ENCODE measurements at regions not wholly inside any gene's neighbourhood (a gene's known extent, or its start where the extent isn't known, plus 50 kb on each side); places are given as distances from the start of the nearest gene placed in this dataset.

- H3K9ac ChIP-seq (ENCODE audit: low read length) = no peak overlapping the region
- H3K27ac ChIP-seq (ENCODE audit: low read depth, low read length) = peak overlapping the region; percentile 65
- no peak overlapping the region for H2BK15ac ChIP-seq (replicated peaks; ENCODE audit: low read depth)
- no peak overlapping the region for H4K8ac ChIP-seq (ENCODE audit: low read depth, low read length)
- H3K56ac ChIP-seq (ENCODE audit: low read length) = no peak overlapping the region
- H2BK5ac ChIP-seq (ENCODE audit: low read length) = peak overlapping the region; percentile 64
- H3K4me2 ChIP-seq (ENCODE audit: low read length) = no peak overlapping the region
- no peak overlapping the region for H3K4me3 ChIP-seq (ENCODE audit: low read length)
- no peak overlapping the region for H2BK120ac ChIP-seq (ENCODE audit: low read depth, low read length)
- H4K5ac ChIP-seq (ENCODE audit: low read length) = no peak overlapping the region
- peaks cover 7% of the 10 kb centered on the region for H3K4me1 ChIP-seq (ENCODE audit: control insufficient read depth, low read depth, low read length)
- peak; percentile 92 for DNase-seq
- H3K18ac ChIP-seq (ENCODE audit: low read length) = no peak overlapping the region
- no peaks in the 10 kb centered on the region for H3K79me1 ChIP-seq (ENCODE audit: low read length)
- WGBS (ENCODE audit: extremely low coverage, insufficient coverage, low lambda C conversion rate) = no CpG with 5 or more reads among the region's 5 CpGs
- no peak overlapping the region for H3K4ac ChIP-seq (ENCODE audit: low read depth, low read length)
- H3K27me3 ChIP-seq (ENCODE audit: insufficient read depth, low read length, poor library complexity) = no peaks in the 10 kb centered on the region
- no peaks in the 10 kb centered on the region for H3K79me2 ChIP-seq (ENCODE audit: control insufficient read depth, insufficient read depth, low read length)
- H2AK5ac ChIP-seq (ENCODE audit: low read length) = no peak overlapping the region
- H3K36me3 ChIP-seq (ENCODE audit: control insufficient read depth, insufficient read depth, low read length) = no peaks in the 10 kb centered on the region
- no peak overlapping the region for H3K23ac ChIP-seq (ENCODE audit: low read length)
These were observed 348.4 kb downstream of the FBXO8 start for GRCh38 chr4:173934933-173935620.

GRCh38 chr4:173934201-173934600 is 349.3 kb downstream of the FBXO8 start:
- Histone ChIP-seq H3K79me2 (ENCODE audit: control insufficient read depth, insufficient read depth, low read length) (no peaks in the 10 kb centered on the region), H3K79me1 (ENCODE audit: low read length) (no peaks in the 10 kb centered on the region), H3K9ac (ENCODE audit: low read length) (no peak overlapping the region), H2BK120ac (ENCODE audit: low read depth, low read length) (no peak overlapping the region), H2BK5ac (ENCODE audit: low read length) (peak overlapping the region; percentile 73), H3K18ac (ENCODE audit: low read length) (no peak overlapping the region), H3K56ac (ENCODE audit: low read length) (peak overlapping the region; percentile 62), H2AK5ac (ENCODE audit: low read length) (no peak overlapping the region), H3K4me1 (ENCODE audit: control insufficient read depth, low read depth, low read length) (peaks cover 7% of the 10 kb centered on the region), H3K27ac (ENCODE audit: low read depth, low read length) (no peak overlapping the region), H3K4me2 (ENCODE audit: low read length) (no peak overlapping the region), H4K8ac (ENCODE audit: low read depth, low read length) (no peak overlapping the region), H3K4ac (ENCODE audit: low read depth, low read length) (no peak overlapping the region), H3K4me3 (ENCODE audit: low read length) (no peak overlapping the region), H3K36me3 (ENCODE audit: control insufficient read depth, insufficient read depth, low read length) (no peaks in the 10 kb centered on the region), H3K27me3 (ENCODE audit: insufficient read depth, low read length, poor library complexity) (no peaks in the 10 kb centered on the region), H2BK15ac (replicated peaks; ENCODE audit: low read depth) (no peak overlapping the region), H4K5ac (ENCODE audit: low read length) (peak overlapping the region; percentile 68), H3K23ac (ENCODE audit: low read length) (no peak overlapping the region)
- no CpG with 5 or more reads among the region's 2 CpGs for WGBS (ENCODE audit: extremely low coverage, insufficient coverage, low lambda C conversion rate)
- DNase-seq = no peak

- H2AK5ac ChIP-seq (ENCODE audit: low read length) = no peak overlapping the region
- no peak overlapping the region for H3K56ac ChIP-seq (ENCODE audit: low read length)
- WGBS (ENCODE audit: extremely low coverage, insufficient coverage, low lambda C conversion rate) = no CpG with 5 or more reads among the region's 2 CpGs
- H3K9ac ChIP-seq (ENCODE audit: low read length) = no peak overlapping the region
- no peak overlapping the region for H3K18ac ChIP-seq (ENCODE audit: low read length)
- no peaks in the 10 kb centered on the region for H3K79me2 ChIP-seq (ENCODE audit: control insufficient read depth, insufficient read depth, low read length)
- H2BK120ac ChIP-seq (ENCODE audit: low read depth, low read length) = no peak overlapping the region
- H3K4me2 ChIP-seq (ENCODE audit: low read length) = no peak overlapping the region
- H3K79me1 ChIP-seq (ENCODE audit: low read length) = no peaks in the 10 kb centered on the region
- H3K4ac ChIP-seq (ENCODE audit: low read depth, low read length) = no peak overlapping the region
- H4K5ac ChIP-seq (ENCODE audit: low read length) = no peak overlapping the region
- H3K27me3 ChIP-seq (ENCODE audit: insufficient read depth, low read length, poor library complexity) = no peaks in the 10 kb centered on the region
- no peak overlapping the region for H2BK15ac ChIP-seq (replicated peaks; ENCODE audit: low read depth)
- no peak overlapping the region for H3K23ac ChIP-seq (ENCODE audit: low read length)
- peak; percentile 94 for DNase-seq
- no peak overlapping the region for H3K4me3 ChIP-seq (ENCODE audit: low read length)
- H3K36me3 ChIP-seq (ENCODE audit: control insufficient read depth, insufficient read depth, low read length) = no peaks in the 10 kb centered on the region
- H3K4me1 ChIP-seq (ENCODE audit: control insufficient read depth, low read depth, low read length) = peaks cover 7% of the 10 kb centered on the region
- H4K8ac ChIP-seq (ENCODE audit: low read depth, low read length) = no peak overlapping the region
- H2BK5ac ChIP-seq (ENCODE audit: low read length) = no peak overlapping the region
- H3K27ac ChIP-seq (ENCODE audit: low read depth, low read length) = no peak overlapping the region
These were observed 350.8 kb downstream of the FBXO8 start for GRCh38 chr4:173932701-173933100.

- no CpG with 5 or more reads among the region's 8 CpGs for WGBS (ENCODE audit: extremely low coverage, insufficient coverage, low lambda C conversion rate)
- no peak overlapping the region for H4K5ac ChIP-seq (ENCODE audit: low read length)
- H3K4me3 ChIP-seq (ENCODE audit: low read length) = no peak overlapping the region
- no peak overlapping the region for H2BK5ac ChIP-seq (ENCODE audit: low read length)
- H3K79me2 ChIP-seq (ENCODE audit: control insufficient read depth, insufficient read depth, low read length) = no peaks in the 10 kb centered on the region
- H3K4ac ChIP-seq (ENCODE audit: low read depth, low read length) = no peak overlapping the region
- DNase-seq = no peak
- H3K27ac ChIP-seq (ENCODE audit: low read depth, low read length) = no peak overlapping the region
- H3K9ac ChIP-seq (ENCODE audit: low read length) = no peak overlapping the region
- no peak overlapping the region for H2AK5ac ChIP-seq (ENCODE audit: low read length)
- H3K36me3 ChIP-seq (ENCODE audit: control insufficient read depth, insufficient read depth, low read length) = no peaks in the 10 kb centered on the region
- H2BK120ac ChIP-seq (ENCODE audit: low read depth, low read length) = no peak overlapping the region
- H3K56ac ChIP-seq (ENCODE audit: low read length) = no peak overlapping the region
- H3K4me2 ChIP-seq (ENCODE audit: low read length) = no peak overlapping the region
- H3K27me3 ChIP-seq (ENCODE audit: insufficient read depth, low read length, poor library complexity) = no peaks in the 10 kb centered on the region
- no peaks in the 10 kb centered on the region for H3K4me1 ChIP-seq (ENCODE audit: control insufficient read depth, low read depth, low read length)
- H3K23ac ChIP-seq (ENCODE audit: low read length) = no peak overlapping the region
- no peaks in the 10 kb centered on the region for H3K79me1 ChIP-seq (ENCODE audit: low read length)
- H3K18ac ChIP-seq (ENCODE audit: low read length) = no peak overlapping the region
- no peak overlapping the region for H2BK15ac ChIP-seq (replicated peaks; ENCODE audit: low read depth)
- H4K8ac ChIP-seq (ENCODE audit: low read depth, low read length) = no peak overlapping the region
These were observed 353.0 kb downstream of the FBXO8 start for GRCh38 chr4:173930329-173930967.

GRCh38 chr4:173929921-173930320 is 353.5 kb downstream of the FBXO8 start:
- no CpG with 5 or more reads among the region's 3 CpGs for WGBS (ENCODE audit: extremely low coverage, insufficient coverage, low lambda C conversion rate)
- no peaks in the 10 kb centered on the region for H3K27me3 ChIP-seq (ENCODE audit: insufficient read depth, low read length, poor library complexity)

More at GRCh38 chr4:173929921-173930320, 353.5 kb downstream of the FBXO8 start:
- Histone ChIP-seq H2BK120ac (ENCODE audit: low read depth, low read length) (no peak overlapping the region), H4K8ac (ENCODE audit: low read depth, low read length) (no peak overlapping the region), H2AK5ac (ENCODE audit: low read length) (no peak overlapping the region), H3K18ac (ENCODE audit: low read length) (no peak overlapping the region), H3K4me3 (ENCODE audit: low read length) (no peak overlapping the region), H3K79me1 (ENCODE audit: low read length) (no peaks in the 10 kb centered on the region), H3K9ac (ENCODE audit: low read length) (no peak overlapping the region), H3K36me3 (ENCODE audit: control insufficient read depth, insufficient read depth, low read length) (no peaks in the 10 kb centered on the region), H3K4me1 (ENCODE audit: control insufficient read depth, low read depth, low read length) (no peaks in the 10 kb centered on the region), H4K5ac (ENCODE audit: low read length) (no peak overlapping the region), H3K56ac (ENCODE audit: low read length) (no peak overlapping the region), H3K23ac (ENCODE audit: low read length) (no peak overlapping the region), H3K79me2 (ENCODE audit: control insufficient read depth, insufficient read depth, low read length) (no peaks in the 10 kb centered on the region), H2BK15ac (replicated peaks; ENCODE audit: low read depth) (no peak overlapping the region), H3K4ac (ENCODE audit: low read depth, low read length) (no peak overlapping the region), H3K4me2 (ENCODE audit: low read length) (no peak overlapping the region), H3K27ac (ENCODE audit: low read depth, low read length) (no peak overlapping the region), H2BK5ac (ENCODE audit: low read length) (no peak overlapping the region)
- no peak for DNase-seq
